Prostate gland (tissue), 2 donors: ENCODE measurements at regions not wholly inside any gene's neighbourhood (a gene's known extent, or its start where the extent isn't known, plus 50 kb on each side); places are given as distances from the start of the nearest gene placed in this dataset.

ENCODE experiments used
- CTCF ChIP-seq, 4 experiments: fragments of 200-600 bp in 2 of 4; fragments of 450-650 bp in 2 of 4; sonication (generic) in 2 of 4; IDR thresholded peaks; 1 replicate in 3 of 4; 2 replicates in 1 of 4; pipeline ENCODE4 v1.5.1; 2016 to 2019; ENCODE audit warnings: antibody characterized with exemption in 4 of 4, mild to moderate bottlenecking in 2 of 4, moderate library complexity in 2 of 4
- POLR2A ChIP-seq: fragments of 450-650 bp; IDR thresholded peaks from one replicate; pipeline ENCODE4 v1.6.1; 2016; ENCODE audit warnings: antibody characterized with exemption, mild to moderate bottlenecking
- POLR2AphosphoS5 ChIP-seq: sonication (generic); formaldehyde crosslinking; IDR thresholded peaks from one replicate; pipeline ENCODE4 v1.6.1; 2017; ENCODE audit warnings: antibody characterized with exemption

GRCh38 chrX:137424679-137425078 lies 141.2 kb upstream of the ZIC3 start:
- TF ChIP-seq CTCF (IDR thresholded peaks at IDR 0.05), result no peak
- no peak for TF ChIP-seq POLR2AphosphoS5
- TF ChIP-seq POLR2A, result no peak
